ENCODE measurements at regions not wholly inside any gene's neighbourhood (a gene's known extent, or its start where the extent isn't known, plus 50 kb on each side); places are given as distances from the start of the nearest gene placed in this dataset.

DNA sequence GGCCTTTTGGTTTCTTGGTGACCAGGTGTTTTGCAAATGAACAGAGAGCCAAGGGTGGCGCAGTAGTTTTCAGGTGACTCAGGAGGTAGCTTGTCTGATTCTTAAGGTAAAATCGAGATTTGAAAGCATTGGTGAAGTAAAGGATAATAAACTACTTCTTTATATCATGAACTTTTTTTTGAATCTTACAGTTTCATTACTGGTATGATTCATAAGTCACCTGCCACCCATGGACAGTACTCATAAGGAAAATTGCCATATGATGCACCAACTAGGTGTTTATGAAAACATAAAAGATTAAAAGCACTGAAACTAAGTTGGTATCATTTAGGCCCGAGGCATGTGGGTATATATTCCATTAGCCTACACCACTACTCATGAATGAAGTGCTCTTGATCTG lies 84.1 kb upstream of the MGAT5 start:
- DNase-seq (ENCODE audit: low read depth in 2 of 2), result no peak

DNA sequence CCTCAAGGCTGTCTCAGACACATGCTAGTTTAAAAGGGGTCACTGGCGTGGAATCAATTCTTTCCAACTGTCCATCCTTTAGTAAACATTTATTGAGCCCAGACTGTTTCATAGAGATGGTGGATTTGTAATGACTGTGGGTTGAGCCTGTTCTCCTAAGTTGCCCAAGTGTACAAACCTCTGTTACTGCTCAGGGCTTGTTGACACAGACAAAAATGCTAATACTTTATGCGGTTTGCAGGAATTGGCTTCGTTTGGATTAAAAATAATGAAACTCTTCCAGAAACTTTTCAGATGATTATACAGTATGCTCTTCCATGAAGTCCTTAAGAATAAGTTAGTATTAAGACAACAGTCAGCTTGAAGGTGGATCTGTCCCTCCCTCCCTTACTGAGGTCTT lies 83.6 kb upstream of the MGAT5 start:
- no peak for DNase-seq (ENCODE audit: low read depth in 2 of 2)

DNA sequence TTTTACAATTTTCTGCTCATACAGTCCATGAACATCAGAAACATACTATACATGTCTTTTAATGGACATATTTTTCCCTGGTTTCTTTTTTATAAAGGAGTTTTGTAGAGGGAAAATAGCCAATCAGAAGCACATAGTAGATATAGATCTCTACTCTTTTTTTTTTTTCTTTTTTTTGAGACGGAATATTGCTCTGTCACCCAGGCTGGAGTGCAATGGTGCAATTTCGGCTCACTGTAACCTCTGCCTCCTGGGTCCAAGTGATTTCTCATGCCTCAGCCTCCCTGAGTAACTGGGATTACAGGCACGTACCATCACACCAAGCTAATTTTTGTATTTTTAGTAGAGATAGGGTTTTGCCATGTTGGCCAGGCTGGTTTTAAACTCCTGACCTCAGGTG lies 83.2 kb upstream of the MGAT5 start:
- DNase-seq (ENCODE audit: low read depth in 2 of 2), result no peak

DNA sequence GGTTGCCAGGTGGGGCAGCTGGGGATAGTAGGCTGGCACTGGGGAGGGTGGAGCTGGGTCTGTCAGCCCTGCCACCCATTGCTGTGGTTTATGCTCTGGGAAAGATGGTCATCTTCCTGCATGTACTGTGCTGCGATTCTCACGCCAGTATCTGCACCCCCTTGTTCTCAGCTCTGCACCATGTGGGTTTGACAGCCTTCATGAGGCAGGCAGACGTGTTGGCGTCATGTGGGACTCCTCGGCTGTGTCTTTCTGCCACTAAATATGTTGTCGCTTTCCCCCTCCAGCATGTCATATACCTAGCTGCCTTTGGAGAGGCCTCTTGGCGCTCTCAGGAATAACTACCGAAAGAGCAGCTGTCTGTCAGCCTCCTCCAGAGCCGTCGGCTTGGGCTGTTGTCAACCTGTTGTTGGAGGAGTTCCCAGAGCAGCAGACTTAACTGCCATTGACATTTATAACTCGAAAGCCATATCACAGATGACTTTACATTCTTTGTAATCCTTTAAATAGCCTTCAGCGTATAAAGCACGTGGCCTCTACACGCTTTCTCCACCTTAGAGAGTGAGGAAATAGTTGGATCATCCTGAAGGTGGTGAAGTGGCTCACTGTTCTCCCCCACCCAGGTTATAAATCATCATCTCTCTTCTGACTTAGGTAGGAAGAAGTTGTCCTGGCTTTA lies 80.4 kb upstream of the MGAT5 start:
- DNase-seq (ENCODE audit: low read depth in 2 of 2), result no peak

DNA sequence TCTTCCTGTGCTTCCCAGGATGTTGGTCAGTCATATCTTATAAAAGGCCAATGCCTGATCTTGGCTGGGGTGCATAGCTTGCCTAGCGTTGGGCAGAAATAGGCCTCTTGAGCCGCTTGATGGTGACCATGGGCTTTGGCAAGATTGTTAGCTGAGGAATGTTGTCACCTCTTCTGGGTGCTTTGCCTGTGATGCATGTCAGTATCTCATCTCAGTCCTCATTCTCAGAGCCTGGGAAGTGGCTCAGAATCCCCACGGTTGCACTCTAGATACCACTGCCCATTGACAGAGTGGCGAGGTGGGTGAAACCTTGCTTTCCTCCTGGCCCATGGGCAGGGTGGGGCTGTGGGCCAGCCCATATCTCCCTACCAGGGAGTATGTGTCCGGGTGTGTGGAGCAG lies 79.2 kb upstream of the MGAT5 start:
- no peak for DNase-seq (ENCODE audit: low read depth in 2 of 2)

DNA sequence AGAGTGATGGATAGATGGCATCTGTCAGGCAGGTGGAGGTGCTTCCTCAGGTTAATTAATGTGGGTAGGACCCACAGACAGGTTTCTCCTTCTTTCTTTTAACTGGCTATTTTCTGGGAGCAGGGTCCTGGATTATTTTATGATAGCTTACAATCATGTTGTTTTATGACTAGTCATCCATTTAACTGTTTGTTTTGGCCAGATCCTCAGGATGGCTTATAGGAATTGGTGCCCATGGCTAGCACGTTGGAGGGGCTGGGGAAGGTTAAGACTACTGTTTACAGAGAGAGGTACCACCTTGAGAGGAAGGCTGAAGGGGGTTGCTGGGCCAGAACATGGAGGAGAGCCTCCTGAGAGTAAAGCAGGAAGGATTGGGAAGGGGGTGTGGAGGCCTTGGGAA lies 78.0 kb upstream of the MGAT5 start:
- no peak for DNase-seq (ENCODE audit: low read depth in 2 of 2)

DNA sequence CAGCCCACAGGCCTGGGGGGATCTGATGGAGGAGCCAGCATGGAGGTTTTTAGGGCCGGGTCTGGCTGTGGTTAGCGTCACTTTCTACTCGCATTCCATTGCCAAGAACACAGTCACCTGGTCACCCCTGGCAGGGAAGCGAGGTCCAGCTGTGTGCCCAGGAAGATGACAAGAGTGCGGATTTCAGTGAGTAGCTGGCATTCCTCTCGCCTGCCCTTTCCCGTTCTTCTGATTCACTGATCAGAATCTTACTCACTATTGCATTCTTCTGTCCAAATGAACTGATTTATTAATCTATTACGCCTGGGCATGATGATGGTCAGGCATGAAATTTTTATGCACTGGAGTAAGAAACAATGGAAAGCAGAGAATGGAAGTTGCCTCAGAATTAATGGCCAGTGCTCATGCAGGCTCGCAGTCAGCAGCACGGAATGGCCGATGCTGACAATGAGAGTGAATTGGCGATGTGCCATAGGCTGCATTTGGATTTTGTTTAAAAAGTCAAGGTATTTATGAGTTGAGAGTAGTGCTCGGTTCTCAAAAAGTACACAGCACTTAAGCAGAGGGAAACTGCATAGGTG lies 76.4 kb upstream of the MGAT5 start:
- no peak for DNase-seq (ENCODE audit: low read depth in 2 of 2)

DNA sequence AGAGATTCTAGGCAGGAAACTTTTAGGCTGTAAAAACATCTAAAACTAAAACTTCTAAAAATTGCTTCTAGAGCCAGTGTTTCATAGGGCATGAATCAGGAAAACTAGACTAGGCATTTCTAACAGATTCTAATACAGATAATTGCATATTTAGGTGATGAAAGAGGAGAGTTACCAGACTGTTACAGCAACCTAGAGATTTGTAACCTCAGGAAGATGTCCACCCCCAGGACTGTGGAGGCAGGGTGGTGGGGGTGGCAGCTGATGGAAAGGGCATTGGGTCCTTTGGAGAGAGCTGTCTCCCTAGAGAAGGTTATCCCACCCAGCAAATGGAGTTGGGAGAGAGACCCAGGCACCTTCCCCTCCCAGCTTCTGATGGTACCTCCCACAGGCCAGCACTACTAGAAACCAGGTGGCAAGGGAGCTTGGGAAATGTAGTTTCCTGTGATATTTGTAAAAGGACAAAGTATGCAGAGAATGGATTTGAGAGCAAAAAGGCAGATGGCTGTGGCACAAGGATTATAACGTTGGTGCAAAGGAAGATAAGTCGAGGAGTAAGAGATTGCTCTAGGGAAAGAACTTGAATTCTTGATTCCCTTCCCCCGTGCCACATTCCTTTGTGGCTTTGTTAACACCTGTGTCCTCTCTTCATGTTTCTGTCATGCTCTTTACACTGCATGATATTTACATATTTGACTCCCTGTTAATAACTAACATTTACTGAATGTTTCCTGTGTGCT lies 75.6 kb upstream of the MGAT5 start:
- DNase-seq (ENCODE audit: low read depth in 2 of 2), result no peak

DNA sequence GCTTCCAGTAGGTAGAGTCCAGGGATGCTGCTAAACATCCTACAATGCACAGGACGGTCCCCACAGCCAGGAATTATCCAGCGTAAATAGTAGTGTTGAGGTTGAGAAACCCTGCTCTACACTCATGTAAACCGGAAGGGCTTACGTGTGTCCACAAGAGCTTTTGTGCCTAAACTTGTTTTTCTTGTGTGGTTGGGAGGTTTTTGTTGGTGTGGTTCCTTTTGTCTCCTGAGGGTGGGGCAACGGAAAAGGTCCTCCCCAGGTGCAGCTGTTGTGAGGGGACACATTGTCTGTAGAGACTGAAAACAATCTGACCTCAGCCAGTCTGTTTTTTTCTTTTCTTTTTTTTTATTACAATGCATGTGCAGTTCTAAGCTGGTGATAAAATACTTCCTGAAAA lies 72.7 kb upstream of the MGAT5 start:
- DNase-seq (ENCODE audit: low read depth in 2 of 2), result no peak

DNA sequence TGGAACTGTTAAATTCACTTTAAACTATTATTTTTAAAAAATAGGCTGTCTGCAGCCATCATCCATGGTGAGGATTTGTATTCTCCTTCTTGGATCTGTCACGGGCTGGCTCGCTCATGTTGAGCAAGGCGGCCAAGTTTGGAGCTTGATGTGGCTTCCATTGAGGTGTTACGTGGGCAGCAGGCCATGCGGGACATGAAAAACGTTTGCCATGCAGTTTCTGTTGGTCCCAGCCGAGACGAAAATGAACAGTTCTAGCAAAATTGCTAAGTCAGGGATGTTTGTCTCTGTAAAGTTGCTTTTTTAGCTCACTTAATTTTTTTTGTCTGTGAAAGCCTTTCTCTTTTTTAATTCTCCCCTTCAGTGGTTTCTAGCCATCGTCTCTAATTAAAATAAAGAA lies 70.2 kb upstream of the MGAT5 start:
- DNase-seq (ENCODE audit: low read depth in 2 of 2), result no peak

DNA sequence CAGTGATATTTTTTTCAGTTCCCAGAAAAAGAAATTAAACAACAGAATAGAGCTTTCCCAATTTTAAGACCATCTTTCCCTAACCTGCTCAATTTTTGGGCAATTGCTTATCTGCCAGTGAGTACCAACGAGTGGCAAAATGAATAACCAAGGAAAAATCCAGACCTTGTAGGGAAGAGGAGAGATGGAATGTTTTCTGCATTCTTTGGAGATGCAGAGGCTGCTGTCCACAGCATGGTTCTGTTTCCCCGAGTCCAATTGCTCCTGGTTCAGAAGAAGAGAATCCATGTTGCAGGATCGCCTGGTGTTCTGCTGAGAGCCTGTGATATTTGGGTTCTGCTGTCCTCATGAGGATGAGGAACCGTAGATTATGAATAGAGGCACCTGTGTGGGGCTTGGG lies 68.2 kb upstream of the MGAT5 start:
- no peak for DNase-seq (ENCODE audit: low read depth in 2 of 2)

DNA sequence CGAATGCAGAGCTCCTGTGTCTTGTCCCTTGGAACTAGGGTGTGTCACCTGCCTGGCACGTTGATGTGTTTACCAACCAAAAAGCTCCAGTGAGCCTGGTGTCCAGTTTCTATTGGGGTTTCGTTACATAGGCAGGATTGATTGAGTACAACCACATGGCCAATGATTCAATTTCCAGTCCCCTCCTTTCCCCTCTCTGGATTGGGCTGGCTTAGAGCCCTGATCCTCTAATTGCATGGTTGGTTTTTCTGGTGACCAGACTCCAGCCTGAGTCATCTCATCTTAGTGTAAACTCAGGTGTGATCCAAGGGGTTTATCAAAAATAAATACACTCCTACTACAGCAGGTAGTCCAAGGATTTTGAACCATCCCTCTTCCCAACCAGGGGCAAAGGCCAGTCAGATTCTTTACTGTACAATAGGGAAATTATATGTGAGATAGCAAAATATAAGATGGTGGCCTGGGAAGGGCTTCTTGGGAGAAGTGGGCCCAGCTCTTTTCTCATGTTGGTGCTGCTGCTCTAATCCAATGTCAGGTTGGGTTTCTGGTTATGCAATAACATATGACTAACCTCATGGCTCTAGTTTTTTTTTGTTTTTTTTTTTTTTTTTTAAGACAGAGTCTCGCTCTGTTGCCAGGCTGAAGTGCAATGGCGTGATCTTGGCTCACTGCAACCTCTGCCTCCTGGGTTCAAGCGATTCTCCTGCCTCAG lies 64.7 kb upstream of the MGAT5 start:
- DNase-seq (ENCODE audit: low read depth in 2 of 2), result no peak

DNA sequence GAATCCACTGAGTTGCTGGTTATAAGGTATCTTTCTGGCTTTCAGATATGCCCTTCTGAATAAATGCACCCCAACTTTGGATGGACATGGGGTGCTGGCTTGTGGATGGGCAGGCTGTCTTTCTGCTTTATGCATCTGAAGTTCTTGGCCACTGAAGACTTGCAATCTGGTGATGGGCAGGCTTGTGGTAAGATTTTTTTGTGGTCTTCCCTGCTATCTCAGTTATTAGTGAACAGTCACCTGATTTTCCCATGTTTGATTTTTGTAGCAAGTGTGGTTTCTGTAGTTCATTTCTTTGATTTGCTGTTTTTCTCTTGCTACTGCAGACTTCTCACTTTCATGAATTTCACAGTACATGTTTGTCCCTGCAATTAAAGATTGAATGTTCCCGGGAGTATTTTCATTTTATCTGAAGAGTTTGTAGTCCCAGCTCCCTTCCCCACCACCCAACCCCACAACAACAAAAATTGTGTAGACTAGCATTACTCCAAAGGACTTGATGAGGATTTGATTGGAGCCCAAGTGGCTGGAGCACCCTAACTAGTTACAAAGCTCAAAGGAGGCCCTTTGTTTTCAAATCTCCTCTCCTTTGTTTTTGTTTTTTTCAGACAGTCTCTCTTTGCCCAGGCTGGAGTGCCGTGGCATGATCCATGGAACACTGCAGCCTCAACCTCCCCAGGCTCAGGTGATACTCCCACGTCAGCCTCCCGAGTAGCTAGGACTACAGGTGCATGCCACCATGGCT lies 63.6 kb upstream of the MGAT5 start:
- no peak for DNase-seq (ENCODE audit: low read depth in 2 of 2)

DNA sequence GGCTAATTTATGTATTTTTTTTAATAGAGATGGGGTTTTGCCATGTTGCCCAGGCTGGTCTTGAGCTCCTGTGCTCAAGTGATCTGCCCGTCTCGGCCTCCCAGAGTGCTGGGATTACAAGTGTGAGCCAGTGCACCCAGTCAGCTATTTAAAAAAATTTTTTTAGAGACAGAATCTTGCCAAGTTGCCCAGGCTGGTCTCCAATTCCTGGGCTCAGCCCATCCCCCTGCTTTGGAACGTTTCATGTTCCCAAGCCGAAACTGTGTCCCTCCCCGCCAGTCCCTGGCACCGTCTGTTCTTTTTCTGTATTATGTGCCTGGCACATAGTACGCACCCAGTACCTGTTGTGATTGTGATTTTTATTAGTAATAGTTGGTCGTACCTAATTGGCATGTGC lies 63.1 kb upstream of the MGAT5 start:
- no peak for DNase-seq (ENCODE audit: low read depth in 2 of 2)

DNA sequence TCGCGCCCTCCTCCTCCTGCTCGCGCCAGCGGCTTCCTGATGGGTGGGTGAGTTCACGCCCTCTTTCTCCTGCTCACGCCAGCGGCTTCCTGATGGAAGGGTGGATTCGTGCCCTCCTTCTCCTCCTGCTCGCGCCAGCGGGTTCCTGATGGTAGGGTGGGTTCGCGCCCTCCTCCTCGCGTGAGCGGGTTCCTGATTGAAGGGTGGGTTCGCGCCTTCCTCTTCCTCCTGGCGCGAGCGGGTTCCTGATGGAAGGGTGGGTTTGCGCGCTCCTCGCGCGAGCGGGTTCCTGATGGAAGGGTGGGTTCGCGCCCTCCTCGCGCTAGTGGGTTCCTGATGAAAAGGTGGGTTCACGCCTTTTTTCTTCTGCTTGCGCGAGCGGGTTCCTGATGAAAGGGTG lies 62.0 kb upstream of the MGAT5 start:
- no peak for DNase-seq (ENCODE audit: low read depth in 2 of 2)

DNA sequence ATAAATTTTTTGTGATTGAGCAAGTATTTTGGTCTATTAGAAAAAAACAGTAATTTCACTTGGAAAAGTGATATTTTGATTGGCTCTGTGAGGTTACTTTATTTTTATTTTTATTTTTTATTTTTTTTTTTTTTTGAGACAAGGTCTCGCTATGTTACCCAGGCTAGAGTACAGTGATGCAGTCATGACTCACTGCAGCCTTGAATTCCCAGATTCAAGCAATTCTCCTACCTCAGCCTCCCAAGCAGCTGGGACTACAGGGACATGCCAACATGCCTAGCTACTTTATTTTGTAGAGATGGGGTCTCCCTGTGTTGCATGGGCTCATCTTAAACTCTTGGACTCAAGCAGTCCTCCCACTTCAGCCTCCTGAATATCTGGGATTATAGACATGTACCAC lies 60.9 kb upstream of the MGAT5 start:
- no peak for DNase-seq (ENCODE audit: low read depth in 2 of 2)

DNA sequence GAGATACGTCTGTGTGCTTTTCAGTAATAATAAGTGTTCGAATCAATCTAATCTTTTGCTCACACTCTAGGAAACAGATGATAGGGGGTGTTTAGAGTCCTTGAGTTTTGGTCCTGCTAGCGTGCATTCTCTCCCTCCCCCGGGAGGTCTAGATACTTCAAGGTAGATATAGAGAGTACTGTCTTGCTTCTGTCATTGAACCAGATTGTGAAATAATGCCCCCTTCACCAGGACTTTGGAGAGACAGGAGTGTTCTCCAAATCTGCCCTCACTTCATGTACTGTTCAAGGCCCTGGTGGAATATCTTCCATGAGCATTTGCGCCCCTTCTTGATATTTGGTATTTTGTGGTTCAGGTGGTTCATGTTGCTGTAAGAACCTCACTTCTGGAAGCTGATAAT lies 59.4 kb upstream of the MGAT5 start:
- no peak for DNase-seq (ENCODE audit: low read depth in 2 of 2)

DNA sequence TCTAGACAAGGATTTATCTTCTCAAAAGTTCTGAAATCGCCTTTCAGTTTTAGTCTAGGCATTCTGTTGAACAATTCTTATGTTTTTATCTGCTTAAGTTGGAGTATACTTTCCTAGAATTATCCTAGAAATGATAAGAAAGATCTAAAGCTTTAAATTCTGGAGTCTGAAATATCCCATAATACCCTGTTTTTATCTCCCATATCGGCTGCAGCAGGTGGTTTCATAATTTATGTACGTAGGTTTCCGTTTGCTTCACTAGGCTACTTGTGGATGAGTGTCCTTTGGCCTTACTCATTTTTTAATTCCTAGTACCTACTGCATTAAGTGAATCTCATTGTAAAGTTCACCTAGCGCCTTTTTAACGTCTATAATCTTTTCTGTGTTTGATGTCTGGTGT lies 58.5 kb upstream of the MGAT5 start:
- no peak for DNase-seq (ENCODE audit: low read depth in 2 of 2)

DNA sequence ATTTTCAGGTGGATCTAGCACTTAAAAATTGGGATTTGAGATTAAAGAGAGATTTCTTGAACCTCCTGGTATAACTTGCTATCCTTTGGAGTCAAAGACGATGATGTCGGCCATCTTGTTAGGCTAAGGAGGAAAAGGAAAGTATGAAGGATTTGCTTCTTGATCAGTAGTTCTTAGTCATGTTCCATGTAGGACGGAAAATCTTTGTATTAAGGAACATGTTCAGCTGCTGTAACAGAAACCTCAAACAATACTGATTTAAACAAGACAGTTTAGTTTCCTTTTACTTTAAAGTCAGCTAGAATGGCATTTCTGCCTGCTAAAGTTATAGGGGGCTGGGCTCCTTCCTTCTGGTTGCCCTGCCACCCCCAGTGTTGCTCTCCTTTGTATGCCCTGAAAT lies 56.4 kb upstream of the MGAT5 start:
- no peak for DNase-seq (ENCODE audit: low read depth in 2 of 2)

DNA sequence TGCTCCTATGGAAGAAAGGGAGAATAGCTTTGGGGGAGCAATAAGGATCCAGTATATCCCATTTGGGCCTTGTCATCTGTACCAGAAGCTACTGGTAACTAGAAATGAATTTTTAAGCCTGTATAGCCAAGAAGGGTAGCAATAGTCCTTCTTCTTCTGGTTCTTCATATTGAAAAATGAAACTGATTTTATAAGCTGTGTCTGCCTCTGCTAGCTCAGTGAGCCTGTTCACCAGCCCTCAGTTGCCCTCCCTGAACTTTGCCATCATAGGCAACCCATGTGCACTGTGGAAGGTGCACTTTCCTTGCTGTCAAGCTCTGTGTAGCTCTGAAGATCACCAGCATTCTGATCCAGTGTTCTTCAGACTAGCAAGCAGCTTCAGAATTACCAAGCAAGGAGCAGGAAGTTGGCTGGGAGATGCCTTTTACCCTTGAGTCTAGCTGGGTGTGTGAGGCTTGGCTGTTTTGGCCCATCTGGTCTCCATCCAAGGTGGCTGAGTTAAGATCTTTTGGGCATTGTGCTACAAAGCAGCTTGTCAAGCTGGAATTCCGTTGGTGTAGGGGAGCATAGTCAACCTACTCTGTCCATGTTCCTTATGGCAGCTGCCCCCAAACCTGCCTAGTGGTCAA lies 55.8 kb upstream of the MGAT5 start:
- no peak for DNase-seq (ENCODE audit: low read depth in 2 of 2)

DNA sequence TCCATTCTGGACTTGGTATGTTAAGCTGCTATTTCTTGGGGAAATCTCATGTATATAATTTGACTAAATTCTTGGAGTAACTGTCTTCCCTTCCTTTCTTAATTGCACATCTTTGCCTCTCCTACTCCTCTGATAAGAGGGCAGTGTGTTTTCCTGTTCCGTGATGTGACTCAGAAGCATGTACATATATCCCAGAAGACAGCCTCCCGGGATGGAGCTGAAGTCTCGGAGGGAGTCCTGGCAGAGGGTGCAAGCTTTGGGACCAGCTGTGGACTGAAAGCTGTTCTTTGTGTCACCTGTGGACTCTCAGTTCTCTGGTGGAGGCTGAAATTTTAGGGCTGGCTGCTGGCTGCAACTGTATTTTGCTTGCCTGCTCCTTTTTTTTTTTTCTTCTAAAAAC lies 54.7 kb upstream of the MGAT5 start:
- DNase-seq (ENCODE audit: low read depth in 2 of 2), result no peak
